ENCODE measurements at regions not wholly inside any gene's neighbourhood (a gene's known extent, or its start where the extent isn't known, plus 50 kb on each side); places are given as distances from the start of the nearest gene placed in this dataset.

GRCh38 chr10:30200017-30200415, 140.6 kb upstream of the JCAD start:
- Mint-ChIP-seq H3K27ac (no peak overlapping the region), H3K4me3 (no peak overlapping the region), H3K4me1 (no peaks in the 10 kb centered on the region), H3K36me3 (ENCODE audit: low read depth) (no peaks in the 10 kb centered on the region), H3K27me3 (ENCODE audit: insufficient read depth, low read depth, poor library complexity) (no peaks in the 10 kb centered on the region), H3K9me3 (peaks cover 9% of the 10 kb centered on the region; the same call in 2 of the 3 replicates)
- Histone ChIP-seq H3K27me3 (ENCODE audit: insufficient read depth) (no peaks in the 10 kb centered on the region), H3K4me3 (no peak overlapping the region), H2AFZ (peak overlapping the region; percentile 40; the same call in 1 of the 2 replicates), H3F3A (replicated peaks; ENCODE audit: low read depth) (no peaks in the 10 kb centered on the region), H3K4me1 (ENCODE audit: insufficient read depth) (no peaks in the 10 kb centered on the region), H3K9me2 (ENCODE audit: insufficient read depth) (peaks cover 3% of the 10 kb centered on the region; the same call in 1 of the 2 replicates), H4K20me1 (replicated peaks; ENCODE audit: insufficient read depth) (no peaks in the 10 kb centered on the region), H3K79me2 (replicated peaks; ENCODE audit: insufficient read depth) (no peaks in the 10 kb centered on the region), H3K27ac (ENCODE audit: low read depth) (no peak overlapping the region), H3K4me2 (no peak overlapping the region), H3K36me3 (ENCODE audit: insufficient read depth) (peaks cover 5% of the 10 kb centered on the region; the same call in 1 of the 2 replicates)
- DNase-seq (ENCODE audit: low spot score) (no peak), ATAC-seq (no peak)
- no peak for TF ChIP-seq EZH2 (IDR thresholded peaks at IDR 0.05; ENCODE audit: low read depth, unreplicated experiment)
- no peak for TF ChIP-seq STAT1 (IDR thresholded peaks at IDR 0.05; ENCODE audit: unreplicated experiment)
- TF ChIP-seq, protein P1, sequence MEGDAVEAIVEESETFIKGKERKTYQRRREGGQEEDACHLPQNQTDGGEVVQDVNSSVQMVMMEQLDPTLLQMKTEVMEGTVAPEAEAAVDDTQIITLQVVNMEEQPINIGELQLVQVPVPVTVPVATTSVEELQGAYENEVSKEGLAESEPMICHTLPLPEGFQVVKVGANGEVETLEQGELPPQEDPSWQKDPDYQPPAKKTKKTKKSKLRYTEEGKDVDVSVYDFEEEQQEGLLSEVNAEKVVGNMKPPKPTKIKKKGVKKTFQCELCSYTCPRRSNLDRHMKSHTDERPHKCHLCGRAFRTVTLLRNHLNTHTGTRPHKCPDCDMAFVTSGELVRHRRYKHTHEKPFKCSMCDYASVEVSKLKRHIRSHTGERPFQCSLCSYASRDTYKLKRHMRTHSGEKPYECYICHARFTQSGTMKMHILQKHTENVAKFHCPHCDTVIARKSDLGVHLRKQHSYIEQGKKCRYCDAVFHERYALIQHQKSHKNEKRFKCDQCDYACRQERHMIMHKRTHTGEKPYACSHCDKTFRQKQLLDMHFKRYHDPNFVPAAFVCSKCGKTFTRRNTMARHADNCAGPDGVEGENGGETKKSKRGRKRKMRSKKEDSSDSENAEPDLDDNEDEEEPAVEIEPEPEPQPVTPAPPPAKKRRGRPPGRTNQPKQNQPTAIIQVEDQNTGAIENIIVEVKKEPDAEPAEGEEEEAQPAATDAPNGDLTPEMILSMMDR (conservative IDR thresholded peaks at IDR 0.05; ENCODE audit: low read depth in 2 of 2): no peak
- no peak for TF ChIP-seq ZNF114 (CRISPR knock-in tag; IDR thresholded peaks at IDR 0.05)
- no peak for TF ChIP-seq POLR2AphosphoS5 (IDR thresholded peaks at IDR 0.05; ENCODE audit: low read depth)
- TF ChIP-seq EZH2phosphoT487 (IDR thresholded peaks at IDR 0.05; ENCODE audit: unreplicated experiment): no peak
- TF ChIP-seq, protein P2, sequence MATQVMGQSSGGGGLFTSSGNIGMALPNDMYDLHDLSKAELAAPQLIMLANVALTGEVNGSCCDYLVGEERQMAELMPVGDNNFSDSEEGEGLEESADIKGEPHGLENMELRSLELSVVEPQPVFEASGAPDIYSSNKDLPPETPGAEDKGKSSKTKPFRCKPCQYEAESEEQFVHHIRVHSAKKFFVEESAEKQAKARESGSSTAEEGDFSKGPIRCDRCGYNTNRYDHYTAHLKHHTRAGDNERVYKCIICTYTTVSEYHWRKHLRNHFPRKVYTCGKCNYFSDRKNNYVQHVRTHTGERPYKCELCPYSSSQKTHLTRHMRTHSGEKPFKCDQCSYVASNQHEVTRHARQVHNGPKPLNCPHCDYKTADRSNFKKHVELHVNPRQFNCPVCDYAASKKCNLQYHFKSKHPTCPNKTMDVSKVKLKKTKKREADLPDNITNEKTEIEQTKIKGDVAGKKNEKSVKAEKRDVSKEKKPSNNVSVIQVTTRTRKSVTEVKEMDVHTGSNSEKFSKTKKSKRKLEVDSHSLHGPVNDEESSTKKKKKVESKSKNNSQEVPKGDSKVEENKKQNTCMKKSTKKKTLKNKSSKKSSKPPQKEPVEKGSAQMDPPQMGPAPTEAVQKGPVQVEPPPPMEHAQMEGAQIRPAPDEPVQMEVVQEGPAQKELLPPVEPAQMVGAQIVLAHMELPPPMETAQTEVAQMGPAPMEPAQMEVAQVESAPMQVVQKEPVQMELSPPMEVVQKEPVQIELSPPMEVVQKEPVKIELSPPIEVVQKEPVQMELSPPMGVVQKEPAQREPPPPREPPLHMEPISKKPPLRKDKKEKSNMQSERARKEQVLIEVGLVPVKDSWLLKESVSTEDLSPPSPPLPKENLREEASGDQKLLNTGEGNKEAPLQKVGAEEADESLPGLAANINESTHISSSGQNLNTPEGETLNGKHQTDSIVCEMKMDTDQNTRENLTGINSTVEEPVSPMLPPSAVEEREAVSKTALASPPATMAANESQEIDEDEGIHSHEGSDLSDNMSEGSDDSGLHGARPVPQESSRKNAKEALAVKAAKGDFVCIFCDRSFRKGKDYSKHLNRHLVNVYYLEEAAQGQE (IDR thresholded peaks at IDR 0.05; ENCODE audit: unreplicated experiment): no peak
- TF ChIP-seq, protein P3, sequence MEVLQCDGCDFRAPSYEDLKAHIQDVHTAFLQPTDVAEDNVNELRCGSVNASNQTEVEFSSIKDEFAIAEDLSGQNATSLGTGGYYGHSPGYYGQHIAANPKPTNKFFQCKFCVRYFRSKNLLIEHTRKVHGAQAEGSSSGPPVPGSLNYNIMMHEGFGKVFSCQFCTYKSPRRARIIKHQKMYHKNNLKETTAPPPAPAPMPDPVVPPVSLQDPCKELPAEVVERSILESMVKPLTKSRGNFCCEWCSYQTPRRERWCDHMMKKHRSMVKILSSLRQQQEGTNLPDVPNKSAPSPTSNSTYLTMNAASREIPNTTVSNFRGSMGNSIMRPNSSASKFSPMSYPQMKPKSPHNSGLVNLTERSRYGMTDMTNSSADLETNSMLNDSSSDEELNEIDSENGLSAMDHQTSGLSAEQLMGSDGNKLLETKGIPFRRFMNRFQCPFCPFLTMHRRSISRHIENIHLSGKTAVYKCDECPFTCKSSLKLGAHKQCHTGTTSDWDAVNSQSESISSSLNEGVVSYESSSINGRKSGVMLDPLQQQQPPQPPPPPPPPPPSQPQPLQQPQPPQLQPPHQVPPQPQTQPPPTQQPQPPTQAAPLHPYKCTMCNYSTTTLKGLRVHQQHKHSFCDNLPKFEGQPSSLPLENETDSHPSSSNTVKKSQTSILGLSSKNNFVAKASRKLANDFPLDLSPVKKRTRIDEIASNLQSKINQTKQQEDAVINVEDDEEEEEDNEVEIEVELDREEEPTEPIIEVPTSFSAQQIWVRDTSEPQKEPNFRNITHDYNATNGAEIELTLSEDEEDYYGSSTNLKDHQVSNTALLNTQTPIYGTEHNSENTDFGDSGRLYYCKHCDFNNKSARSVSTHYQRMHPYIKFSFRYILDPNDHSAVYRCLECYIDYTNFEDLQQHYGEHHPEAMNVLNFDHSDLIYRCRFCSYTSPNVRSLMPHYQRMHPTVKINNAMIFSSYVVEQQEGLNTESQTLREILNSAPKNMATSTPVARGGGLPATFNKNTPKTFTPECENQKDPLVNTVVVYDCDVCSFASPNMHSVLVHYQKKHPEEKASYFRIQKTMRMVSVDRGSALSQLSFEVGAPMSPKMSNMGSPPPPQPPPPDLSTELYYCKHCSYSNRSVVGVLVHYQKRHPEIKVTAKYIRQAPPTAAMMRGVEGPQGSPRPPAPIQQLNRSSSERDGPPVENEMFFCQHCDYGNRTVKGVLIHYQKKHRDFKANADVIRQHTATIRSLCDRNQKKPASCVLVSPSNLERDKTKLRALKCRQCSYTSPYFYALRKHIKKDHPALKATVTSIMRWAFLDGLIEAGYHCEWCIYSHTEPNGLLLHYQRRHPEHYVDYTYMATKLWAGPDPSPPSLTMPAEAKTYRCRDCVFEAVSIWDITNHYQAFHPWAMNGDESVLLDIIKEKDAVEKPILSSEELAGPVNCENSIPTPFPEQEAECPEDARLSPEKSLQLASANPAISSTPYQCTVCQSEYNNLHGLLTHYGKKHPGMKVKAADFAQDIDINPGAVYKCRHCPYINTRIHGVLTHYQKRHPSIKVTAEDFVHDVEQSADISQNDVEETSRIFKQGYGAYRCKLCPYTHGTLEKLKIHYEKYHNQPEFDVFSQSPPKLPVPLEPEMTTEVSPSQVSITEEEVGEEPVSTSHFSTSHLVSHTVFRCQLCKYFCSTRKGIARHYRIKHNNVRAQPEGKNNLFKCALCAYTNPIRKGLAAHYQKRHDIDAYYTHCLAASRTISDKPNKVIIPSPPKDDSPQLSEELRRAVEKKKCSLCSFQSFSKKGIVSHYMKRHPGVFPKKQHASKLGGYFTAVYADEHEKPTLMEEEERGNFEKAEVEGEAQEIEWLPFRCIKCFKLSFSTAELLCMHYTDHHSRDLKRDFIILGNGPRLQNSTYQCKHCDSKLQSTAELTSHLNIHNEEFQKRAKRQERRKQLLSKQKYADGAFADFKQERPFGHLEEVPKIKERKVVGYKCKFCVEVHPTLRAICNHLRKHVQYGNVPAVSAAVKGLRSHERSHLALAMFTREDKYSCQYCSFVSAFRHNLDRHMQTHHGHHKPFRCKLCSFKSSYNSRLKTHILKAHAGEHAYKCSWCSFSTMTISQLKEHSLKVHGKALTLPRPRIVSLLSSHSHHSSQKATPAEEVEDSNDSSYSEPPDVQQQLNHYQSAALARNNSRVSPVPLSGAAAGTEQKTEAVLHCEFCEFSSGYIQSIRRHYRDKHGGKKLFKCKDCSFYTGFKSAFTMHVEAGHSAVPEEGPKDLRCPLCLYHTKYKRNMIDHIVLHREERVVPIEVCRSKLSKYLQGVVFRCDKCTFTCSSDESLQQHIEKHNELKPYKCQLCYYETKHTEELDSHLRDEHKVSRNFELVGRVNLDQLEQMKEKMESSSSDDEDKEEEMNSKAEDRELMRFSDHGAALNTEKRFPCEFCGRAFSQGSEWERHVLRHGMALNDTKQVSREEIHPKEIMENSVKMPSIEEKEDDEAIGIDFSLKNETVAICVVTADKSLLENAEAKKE (CRISPR knock-in tag; IDR thresholded peaks at IDR 0.05): no peak
- no peak for TF ChIP-seq ZNF331 (CRISPR knock-in tag; IDR thresholded peaks at IDR 0.05; ENCODE audit: low read depth)

Data from GM23338 (cell line).